Keratinocyte (primary cell): ENCODE measurements at regions not wholly inside any gene's neighbourhood (a gene's known extent, or its start where the extent isn't known, plus 50 kb on each side); places are given as distances from the start of the nearest gene placed in this dataset.

ENCODE experiments used
- CTCF ChIP-seq, 3 experiments: IDR thresholded peaks in 1 of 3; conservative IDR thresholded peaks in 1 of 3; optimal IDR thresholded peaks in 1 of 3; 2 replicates in 2 of 3; 3 replicates in 1 of 3; pipeline versions ENCODE3 to v1.5.1; 2011; ENCODE audit warnings: low read length in 3 of 3, mild to moderate bottlenecking in 3 of 3, moderate library complexity in 2 of 3, control low read depth in 1 of 3, inconsistent platforms in 1 of 3; ENCODE audit not compliant: insufficient read depth in 2 of 3; ENCODE audit errors: extremely low read depth in 1 of 3
- EZH2 ChIP-seq: IDR thresholded peaks from one replicate; pipeline ENCODE4 v1.6.1; 2012; ENCODE audit warnings: inconsistent platforms, mild to moderate bottlenecking, low read length, moderate library complexity

GRCh38 chr4:24443200-24443599, 141.2 kb downstream of the DHX15 start:
- TF ChIP-seq CTCF (optimal IDR thresholded peaks at IDR 0.05 in 1 of 3, IDR thresholded peaks at IDR 0.05 in 1 of 3, conservative IDR thresholded peaks at IDR 0.05 in 1 of 3; ENCODE audit: extremely low read depth in 1 of 3, insufficient read depth in 2 of 3, low read length in 3 of 3) (no peak), EZH2 (no peak)
